GM10266 (cell line): ENCODE measurements at regions not wholly inside any gene's neighbourhood (a gene's known extent, or its start where the extent isn't known, plus 50 kb on each side); places are given as distances from the start of the nearest gene placed in this dataset.

ENCODE experiments used
- DNase-seq: peaks from one replicate; pipeline ENCODE4 v3.0.0; 2012; ENCODE audit errors: extremely low spot score
- TF ChIP-seq, protein P1 (sequence below): IDR thresholded peaks from 2 replicates; pipeline ENCODE4 v1.5.1; 2012; ENCODE audit warnings: mild to moderate bottlenecking, low read depth; ENCODE audit not compliant: control insufficient read depth, insufficient read depth; ENCODE audit errors: missing control alignments

DNA sequence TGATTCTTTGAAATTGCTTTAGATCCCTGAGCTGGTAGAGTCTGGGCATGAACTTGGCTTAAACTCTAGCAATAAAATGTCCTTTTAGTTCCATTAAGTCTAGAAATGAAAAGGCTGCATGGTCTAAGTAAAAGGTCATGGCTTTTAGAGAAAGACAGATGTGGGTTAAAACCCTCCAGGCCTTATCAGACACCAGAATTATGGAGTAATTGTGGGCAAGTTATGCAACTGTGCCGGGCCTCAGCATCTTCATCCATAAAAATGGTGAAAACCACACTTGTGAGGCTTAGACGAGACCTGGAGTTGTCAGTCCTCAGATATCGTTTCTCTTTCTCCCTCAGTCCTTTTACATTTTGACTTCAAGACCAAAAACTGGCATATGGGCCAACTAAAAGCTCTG, 597.9 kb upstream of the KIRREL3 start:
- TF ChIP-seq, protein P1, sequence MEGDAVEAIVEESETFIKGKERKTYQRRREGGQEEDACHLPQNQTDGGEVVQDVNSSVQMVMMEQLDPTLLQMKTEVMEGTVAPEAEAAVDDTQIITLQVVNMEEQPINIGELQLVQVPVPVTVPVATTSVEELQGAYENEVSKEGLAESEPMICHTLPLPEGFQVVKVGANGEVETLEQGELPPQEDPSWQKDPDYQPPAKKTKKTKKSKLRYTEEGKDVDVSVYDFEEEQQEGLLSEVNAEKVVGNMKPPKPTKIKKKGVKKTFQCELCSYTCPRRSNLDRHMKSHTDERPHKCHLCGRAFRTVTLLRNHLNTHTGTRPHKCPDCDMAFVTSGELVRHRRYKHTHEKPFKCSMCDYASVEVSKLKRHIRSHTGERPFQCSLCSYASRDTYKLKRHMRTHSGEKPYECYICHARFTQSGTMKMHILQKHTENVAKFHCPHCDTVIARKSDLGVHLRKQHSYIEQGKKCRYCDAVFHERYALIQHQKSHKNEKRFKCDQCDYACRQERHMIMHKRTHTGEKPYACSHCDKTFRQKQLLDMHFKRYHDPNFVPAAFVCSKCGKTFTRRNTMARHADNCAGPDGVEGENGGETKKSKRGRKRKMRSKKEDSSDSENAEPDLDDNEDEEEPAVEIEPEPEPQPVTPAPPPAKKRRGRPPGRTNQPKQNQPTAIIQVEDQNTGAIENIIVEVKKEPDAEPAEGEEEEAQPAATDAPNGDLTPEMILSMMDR: no peak
- no peak for DNase-seq

DNA sequence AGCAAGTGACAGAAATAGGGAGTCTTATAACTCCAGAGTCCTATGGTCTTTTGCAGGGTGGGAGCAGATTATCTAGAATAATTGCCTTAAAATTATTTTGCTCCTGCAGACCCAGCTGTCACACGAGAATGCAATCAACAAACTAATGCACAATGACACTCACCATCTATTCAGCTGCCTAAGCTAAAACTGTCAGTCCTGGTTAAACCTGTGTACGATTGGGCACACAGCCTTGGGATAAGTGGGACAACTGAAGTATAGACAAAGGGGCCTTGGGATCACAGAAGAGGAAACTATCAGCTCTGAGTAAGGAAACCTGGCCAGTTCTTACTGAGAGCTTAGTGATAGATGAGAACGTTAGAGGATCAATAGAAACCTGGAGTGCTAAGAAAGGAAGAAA, 595.9 kb upstream of the KIRREL3 start:
- no peak for DNase-seq
- TF ChIP-seq, protein P1: no peak

DNA sequence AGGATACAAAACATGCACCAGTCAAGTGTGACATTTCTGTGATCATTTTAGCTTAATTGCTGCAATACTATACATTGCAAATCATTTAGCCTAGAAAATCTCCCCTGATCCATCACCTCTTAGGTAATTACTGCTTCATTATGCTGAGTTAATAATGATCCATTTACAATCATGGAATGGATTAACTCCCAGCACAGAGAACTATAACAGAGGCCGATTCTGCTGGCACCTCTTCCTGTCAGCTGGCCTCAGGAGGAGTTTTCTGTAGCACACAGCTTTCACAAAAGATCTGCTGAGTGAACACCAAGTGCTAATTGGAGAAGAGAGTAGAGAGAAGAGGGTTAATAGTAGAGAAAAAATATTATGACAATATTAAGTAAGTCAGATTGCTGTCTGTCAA, 591.8 kb upstream of the KIRREL3 start:
- TF ChIP-seq, protein P1: no peak
- no peak for DNase-seq

DNA sequence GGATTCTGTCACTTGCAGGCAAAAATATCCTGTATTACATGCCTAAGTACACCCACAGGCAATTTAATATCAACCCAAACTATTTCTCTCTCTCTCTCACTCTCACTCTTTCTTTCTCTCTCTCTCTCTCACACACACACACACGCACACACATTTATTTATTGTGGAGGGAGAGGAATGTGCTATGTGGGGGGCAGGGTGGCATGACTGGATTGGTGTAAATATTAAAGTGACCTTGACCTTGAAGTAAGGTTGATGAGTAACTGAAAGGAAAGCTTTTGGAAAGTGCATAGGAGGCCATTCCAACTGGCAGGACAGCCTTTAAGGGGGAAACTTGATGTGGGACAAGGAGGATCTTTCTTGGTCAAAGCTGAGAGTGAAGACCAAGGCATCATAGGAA, 589.7 kb upstream of the KIRREL3 start:
- TF ChIP-seq, protein P1: no peak
- no peak for DNase-seq

DNA sequence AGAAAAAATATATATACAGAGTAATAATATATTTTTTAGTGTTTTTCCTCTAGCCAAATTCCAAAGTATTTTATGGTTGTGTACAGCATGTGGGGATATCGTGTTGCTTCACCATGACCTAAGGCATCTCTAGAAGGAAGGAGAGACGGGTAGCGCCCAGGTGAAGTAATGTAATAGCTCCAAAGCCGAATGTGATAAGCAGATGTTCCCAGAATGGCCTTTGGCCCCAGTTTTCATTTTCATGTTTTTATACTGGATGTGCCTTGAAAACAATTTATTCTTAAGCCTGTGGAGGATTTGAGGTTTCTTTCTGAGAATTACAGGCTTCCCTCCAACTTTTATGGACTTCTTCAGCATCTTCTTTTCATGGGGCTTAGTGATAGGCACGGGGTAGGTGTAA, 587.9 kb upstream of the KIRREL3 start:
- DNase-seq: no peak
- TF ChIP-seq, protein P1: no peak

DNA sequence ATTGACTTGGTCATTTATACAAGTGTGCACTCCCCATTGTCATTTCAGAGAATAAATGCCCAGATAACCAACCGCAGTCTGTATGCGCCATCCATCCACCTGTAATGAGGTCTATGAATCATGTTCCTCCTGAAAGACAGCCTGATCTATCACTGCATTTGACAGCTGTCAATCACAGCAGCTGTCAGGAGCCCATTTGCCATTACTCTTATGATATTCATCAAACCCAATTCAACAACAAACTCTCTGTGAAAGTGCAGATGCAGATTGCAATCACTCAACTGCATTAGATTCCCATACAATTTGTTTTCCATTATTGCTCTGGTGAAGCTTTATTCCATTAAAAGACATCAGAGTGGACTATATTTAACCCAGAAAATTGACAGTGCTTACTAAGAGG, 586.9 kb upstream of the KIRREL3 start:
- TF ChIP-seq, protein P1: no peak
- no peak for DNase-seq

DNA sequence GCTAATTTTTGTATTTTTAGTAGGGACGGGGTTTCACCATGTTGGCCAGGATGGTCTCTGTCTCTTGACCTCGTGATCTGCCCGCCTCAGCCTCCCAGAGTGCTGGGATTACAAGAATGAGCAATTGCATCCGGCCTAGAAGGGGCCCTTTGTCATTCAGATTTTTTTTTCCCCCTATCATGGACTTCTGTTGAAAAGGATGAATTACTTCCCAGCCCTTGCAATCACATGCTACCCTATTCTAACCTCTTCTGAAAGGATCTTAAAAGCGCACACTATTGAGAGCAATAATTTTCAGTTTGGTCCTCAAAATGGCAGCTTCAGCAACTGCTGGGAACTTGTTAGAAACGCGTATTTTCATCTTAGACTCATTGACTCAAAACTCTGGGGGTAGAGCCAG, 575.6 kb upstream of the KIRREL3 start:
- no peak for DNase-seq
- TF ChIP-seq, protein P1: no peak
